Spinal cord (tissue), 9 donors: ENCODE measurements at regions not wholly inside any gene's neighbourhood (a gene's known extent, or its start where the extent isn't known, plus 50 kb on each side); places are given as distances from the start of the nearest gene placed in this dataset.

Experiments used
- DNase-seq, 6 donors: peaks; one replicate each; pipeline versions ENCODE4 v3.0.0 to v3.0.0-alpha.2; 2013 to 2015; ENCODE audit warnings: low spot score in 6 of 6, low read depth in 4 of 6
- H3K27ac ChIP-seq: one replicate; pipeline ENCODE4 v1.5.1; 2013; ENCODE audit warnings: low read depth, low read length, control low read depth
- H3K27me3 ChIP-seq: one replicate; pipeline ENCODE4 v1.6.1; 2013; ENCODE audit warnings: low read length; ENCODE audit not compliant: control insufficient read depth, insufficient read depth
- H3K36me3 ChIP-seq: one replicate; pipeline ENCODE4 v1.6.1; 2013; ENCODE audit warnings: low read length; ENCODE audit not compliant: control insufficient read depth, insufficient read depth
- H3K4me1 ChIP-seq: one replicate; pipeline ENCODE4 v1.6.1; 2013; ENCODE audit warnings: low read length; ENCODE audit not compliant: control insufficient read depth, insufficient read depth
- H3K4me3 ChIP-seq: one replicate; pipeline ENCODE4 v1.5.1; 2013; ENCODE audit warnings: low read depth, low read length, control low read depth
- H3K9me3 ChIP-seq: one replicate; pipeline ENCODE4 v1.6.1; 2013; ENCODE audit warnings: low read length; ENCODE audit not compliant: control insufficient read depth, insufficient read depth
- WGBS: methylation state at CpG from one replicate; pipeline ENCODE4 v1.1.5; 2013; ENCODE audit warnings: missing lambda C conversion rate; ENCODE audit not compliant: insufficient coverage; 5-methylcytosine and 5-hydroxymethylcytosine counted together
- donor health status: healthy.

DNA sequence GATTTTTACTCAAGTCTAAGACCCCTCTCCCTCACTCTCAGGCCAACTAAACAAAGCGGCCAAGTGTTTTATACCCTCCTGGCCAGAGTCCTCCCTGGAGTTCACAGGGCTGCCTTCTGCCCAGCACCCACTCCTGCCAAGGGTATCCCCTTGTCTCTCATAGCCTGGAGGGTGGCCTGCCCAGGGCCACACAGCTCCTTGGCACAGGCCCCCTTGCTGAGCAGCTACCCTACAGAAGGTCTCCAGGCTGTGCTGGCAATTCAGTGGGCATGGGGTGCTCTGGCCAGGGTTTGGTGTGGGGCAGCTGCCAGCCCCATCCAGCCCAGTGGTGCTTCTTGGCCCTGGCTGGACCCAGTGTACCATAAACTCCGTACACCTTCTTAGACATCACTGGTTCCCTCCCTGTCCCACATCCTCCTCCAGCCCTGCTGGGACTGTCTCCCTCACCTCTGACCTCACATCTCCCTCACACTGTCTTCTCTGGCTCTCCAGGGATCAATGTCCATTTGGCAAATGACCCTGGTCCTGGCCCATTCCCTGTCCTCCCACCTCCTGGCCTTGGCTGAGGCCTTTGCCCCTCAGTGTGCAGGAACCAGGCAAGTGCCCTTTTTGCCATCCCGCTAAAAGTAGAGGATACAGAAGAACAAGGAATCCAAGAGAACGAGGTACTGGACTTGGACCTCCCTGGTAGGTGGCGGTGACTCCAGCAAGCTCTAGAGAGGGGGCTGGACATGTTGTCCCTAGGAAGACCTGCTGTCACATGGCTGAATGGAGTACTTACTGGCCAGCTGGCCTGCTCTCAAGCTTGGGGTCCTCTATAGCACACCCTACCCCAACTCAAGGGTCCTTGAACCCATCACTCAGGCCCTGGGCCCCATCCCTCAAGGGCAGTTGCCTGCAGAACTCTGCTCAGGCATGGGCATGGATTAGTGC lies 50.0 kb upstream of the TRPM1 start:
- no peak for DNase-seq
- H3K27me3 ChIP-seq = no peaks in the 10 kb centered on the region
- no peaks in the 10 kb centered on the region for H3K36me3 ChIP-seq
- 77% methylated on average over 5 of the region's 5 CpGs for WGBS
- peaks cover 12% of the 10 kb centered on the region for H3K4me1 ChIP-seq
- H3K4me3 ChIP-seq = no peak overlapping the region
- no peaks in the 10 kb centered on the region for H3K9me3 ChIP-seq
- H3K27ac ChIP-seq = no peak overlapping the region

DNA sequence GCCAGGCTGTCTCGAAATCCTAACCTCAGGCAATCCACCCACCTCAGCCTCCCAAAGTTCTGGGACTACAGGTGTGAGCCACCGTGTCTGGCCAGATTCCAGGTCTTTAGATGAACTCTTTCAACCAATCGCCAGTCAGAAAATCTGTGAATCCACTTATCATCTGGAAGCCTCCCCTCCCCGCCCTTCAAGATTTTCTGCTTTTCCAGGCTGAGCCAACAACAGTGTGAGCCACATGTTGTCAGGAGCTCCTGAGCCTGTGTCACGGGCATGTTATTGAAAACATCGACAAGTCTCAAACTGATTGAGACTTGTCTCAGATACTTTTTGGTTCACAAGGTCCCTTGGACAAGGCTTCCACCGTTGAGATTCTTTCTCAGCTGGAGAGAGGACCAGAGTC lies 52.0 kb upstream of the TRPM1 start:
- Histone ChIP-seq H3K4me3 (no peak overlapping the region), H3K9me3 (no peaks in the 10 kb centered on the region), H3K4me1 (peaks cover 9% of the 10 kb centered on the region), H3K27me3 (no peaks in the 10 kb centered on the region), H3K36me3 (no peaks in the 10 kb centered on the region), H3K27ac (no peak overlapping the region)
- WGBS = 93% methylated on average over 7 of the region's 7 CpGs
- no peak for DNase-seq

GRCh38 chr15:31155151-31155550 lies 53.6 kb upstream of the TRPM1 start:
- Histone ChIP-seq H3K9me3 (no peaks in the 10 kb centered on the region), H3K27ac (no peak overlapping the region), H3K36me3 (no peaks in the 10 kb centered on the region), H3K4me3 (no peak overlapping the region), H3K27me3 (no peaks in the 10 kb centered on the region), H3K4me1 (peaks cover 9% of the 10 kb centered on the region)
- no peak for DNase-seq
- 77% methylated on average over 4 of the region's 7 CpGs for WGBS

GRCh38 chr15:31156226-31156625 lies 54.7 kb upstream of the TRPM1 start:
- no peak overlapping the region for H3K4me3 ChIP-seq
- H3K27me3 ChIP-seq = no peaks in the 10 kb centered on the region
- no CpG with 5 or more reads among the region's 1 CpG for WGBS
- no peak for DNase-seq
- H3K36me3 ChIP-seq = no peaks in the 10 kb centered on the region
- H3K4me1 ChIP-seq = peaks cover 8% of the 10 kb centered on the region
- H3K9me3 ChIP-seq = no peaks in the 10 kb centered on the region
- H3K27ac ChIP-seq = no peak overlapping the region

DNA sequence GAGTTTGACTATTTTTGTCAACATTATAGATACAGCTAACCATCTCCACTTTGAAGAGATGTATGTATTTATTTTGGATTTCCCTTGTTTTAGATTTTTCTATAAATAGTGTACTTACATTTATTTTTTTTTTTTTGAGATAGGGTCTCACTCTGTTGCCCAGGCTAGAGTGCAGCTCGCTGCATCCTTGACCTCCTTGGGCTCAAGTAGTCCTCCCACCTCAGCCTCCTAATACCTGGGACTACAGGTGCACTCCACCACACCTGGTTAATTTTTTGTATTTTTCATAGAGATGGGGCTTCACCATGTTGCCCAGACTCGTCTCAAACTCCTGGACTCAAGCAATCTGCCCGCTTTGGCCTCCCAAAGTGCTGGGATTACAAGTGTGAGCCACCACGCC lies 55.3 kb upstream of the TRPM1 start:
- no peaks in the 10 kb centered on the region for H3K27me3 ChIP-seq
- H3K4me1 ChIP-seq = peaks cover 2% of the 10 kb centered on the region
- no peak overlapping the region for H3K27ac ChIP-seq
- H3K9me3 ChIP-seq = no peaks in the 10 kb centered on the region
- 96% methylated on average over 3 of the region's 4 CpGs for WGBS
- no peak overlapping the region for H3K4me3 ChIP-seq
- no peak for DNase-seq
- no peaks in the 10 kb centered on the region for H3K36me3 ChIP-seq

GRCh38 chr15:31157644-31158069 lies 56.1 kb upstream of the TRPM1 start:
- Histone ChIP-seq H3K27ac (no peak overlapping the region), H3K4me1 (no peaks in the 10 kb centered on the region), H3K4me3 (no peak overlapping the region), H3K27me3 (no peaks in the 10 kb centered on the region), H3K36me3 (no peaks in the 10 kb centered on the region), H3K9me3 (no peaks in the 10 kb centered on the region)
- DNase-seq = peak in 1 of 6 donors; percentile 18
- whole genome bisulfite sequencing = 44% methylated on average over 9 of the region's 10 CpGs

DNA sequence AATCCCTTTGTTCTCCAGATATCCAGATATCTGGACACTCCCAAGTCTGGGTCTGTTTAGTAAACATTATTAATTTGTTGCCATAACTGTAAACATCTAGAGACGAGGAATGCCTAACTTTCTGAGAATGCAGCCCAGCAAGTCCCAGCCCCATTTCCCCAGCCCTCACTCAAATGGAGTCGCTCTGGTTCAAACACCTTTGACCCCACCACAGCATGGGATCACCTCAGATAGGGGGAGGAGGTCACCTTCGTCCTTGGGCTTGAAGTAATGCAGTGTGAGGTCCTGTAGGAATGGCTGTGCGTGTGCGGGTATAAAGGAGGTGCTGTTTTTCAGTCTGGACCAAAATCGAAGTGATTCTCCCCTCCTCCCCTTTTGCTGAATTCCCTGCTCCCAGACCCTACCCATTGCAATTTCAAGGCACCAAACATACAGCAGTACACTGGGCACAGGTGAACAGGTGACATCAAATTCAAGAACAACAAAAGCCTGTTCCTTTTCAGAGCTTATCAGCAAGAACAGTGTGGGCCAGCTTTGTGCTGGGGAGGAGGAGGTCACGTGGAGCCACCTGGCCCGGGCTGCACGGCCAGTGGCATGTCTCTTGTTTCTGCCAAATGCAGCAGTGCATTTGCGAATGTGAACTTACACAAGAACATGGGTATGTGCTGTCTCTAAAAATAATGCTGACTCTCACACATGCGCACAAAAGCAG lies 57.5 kb upstream of the TRPM1 start:
- no peaks in the 10 kb centered on the region for H3K9me3 ChIP-seq
- 63% methylated on average over 5 of the region's 11 CpGs for WGBS

GRCh38 chr15:31159837-31160236 lies 58.3 kb upstream of the TRPM1 start:
- no peak overlapping the region for H3K27ac ChIP-seq
- no peaks in the 10 kb centered on the region for H3K4me1 ChIP-seq
- H3K36me3 ChIP-seq = no peaks in the 10 kb centered on the region
- no peak for DNase-seq
- WGBS = 77% methylated on average over 6 of the region's 6 CpGs
- no peaks in the 10 kb centered on the region for H3K9me3 ChIP-seq
- H3K27me3 ChIP-seq = no peaks in the 10 kb centered on the region
- H3K4me3 ChIP-seq = no peak overlapping the region

More for the DNA sequence above, 57.5 kb upstream of the TRPM1 start:
- H3K27me3 ChIP-seq = no peaks in the 10 kb centered on the region
- no peaks in the 10 kb centered on the region for H3K36me3 ChIP-seq
- no peak overlapping the region for H3K4me3 ChIP-seq
- no peak overlapping the region for H3K27ac ChIP-seq
- no peaks in the 10 kb centered on the region for H3K4me1 ChIP-seq
- DNase-seq = peak in 1 of 6 donors; percentile 5

DNA sequence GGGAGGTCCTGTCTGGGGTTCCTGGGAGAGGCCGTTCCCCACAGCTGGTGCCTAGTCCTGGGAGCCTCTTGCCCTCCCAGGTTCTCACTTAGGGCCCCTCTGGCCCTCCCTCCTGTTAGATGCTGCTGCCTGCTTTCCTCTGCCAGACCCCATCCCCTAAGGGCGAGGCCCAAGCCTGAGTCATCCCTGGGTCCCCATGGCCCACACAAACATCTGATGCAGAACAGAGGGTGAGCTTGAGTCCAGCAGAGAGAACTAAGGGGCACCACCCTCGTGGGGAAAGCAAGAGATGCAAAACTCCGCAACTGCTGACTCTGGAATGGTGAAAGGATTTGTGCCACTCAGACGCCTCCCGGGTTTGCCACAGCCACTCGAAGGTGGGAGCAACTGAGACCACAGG lies 58.8 kb upstream of the TRPM1 start:
- WGBS = 92% methylated on average over 7 of the region's 7 CpGs
- no peak overlapping the region for H3K27ac ChIP-seq
- H3K9me3 ChIP-seq = no peaks in the 10 kb centered on the region
- no peaks in the 10 kb centered on the region for H3K27me3 ChIP-seq
- no peaks in the 10 kb centered on the region for H3K4me1 ChIP-seq
- no peak overlapping the region for H3K4me3 ChIP-seq
- no peak for DNase-seq
- H3K36me3 ChIP-seq = no peaks in the 10 kb centered on the region
